HepG2 (cell line): ENCODE measurements at regions not wholly inside any gene's neighbourhood (a gene's known extent, or its start where the extent isn't known, plus 50 kb on each side); places are given as distances from the start of the nearest gene placed in this dataset.

Experiments
- BHLHE40 ChIP-seq: IDR thresholded peaks from 2 replicates; pipeline ENCODE4 v1.6.1; 2011; ENCODE audit warnings: low read length, improper control_type of control experiment
- BORCS8-MEF2B ChIP-seq: sonication (generic); formaldehyde crosslinking; IDR thresholded peaks from 2 replicates; pipeline ENCODE4 v1.8.0; 2022; ENCODE audit warnings: mild to moderate bottlenecking, missing genetic modification reagents
- CCDC6 ChIP-seq: sonication (generic); formaldehyde crosslinking; IDR thresholded peaks from 2 replicates; pipeline ENCODE4 v1.8.1; 2022; ENCODE audit warnings: mild to moderate bottlenecking, missing genetic modification reagents, moderate library complexity
- GZF1 ChIP-seq: sonication (generic); formaldehyde crosslinking; IDR thresholded peaks from 2 replicates; pipeline ENCODE4 v1.5.1; 2020; ENCODE audit warnings: mild to moderate bottlenecking, missing genetic modification reagents
- HDAC2 ChIP-seq: sonication (generic); formaldehyde crosslinking; IDR thresholded peaks from 2 replicates; pipeline ENCODE4 v1.4.0; 2020; ENCODE audit warnings: missing genetic modification reagents
- HIC2 ChIP-seq: sonication (generic); formaldehyde crosslinking; IDR thresholded peaks from 2 replicates; pipeline ENCODE4 v1.9.0; 2022; ENCODE audit warnings: low read depth, missing genetic modification reagents
- KAT2B ChIP-seq: fragments of 150-350 bp; IDR thresholded peaks from 2 replicates; pipeline ENCODE4 v1.6.1; 2014; ENCODE audit warnings: low read depth, low read length, borderline replicate concordance
- KAT7 ChIP-seq: IDR thresholded peaks from 2 replicates; pipeline ENCODE4 v1.6.1; 2018; ENCODE audit warnings: borderline replicate concordance, missing compliant biosample characterization
- KAT8 ChIP-seq: IDR thresholded peaks from 2 replicates; pipeline ENCODE4 v1.6.1; 2016; ENCODE audit warnings: missing genetic modification reagents, missing compliant biosample characterization
- NBN ChIP-seq: fragments of 450-650 bp; conservative IDR thresholded peaks from 2 replicates; pipeline ENCODE4 v1.6.1; 2017
- NFYB ChIP-seq: sonication (generic); formaldehyde crosslinking; IDR thresholded peaks from 2 replicates; pipeline ENCODE4 v1.4.0; 2020; ENCODE audit warnings: missing genetic modification reagents
- PCBP1 ChIP-seq: fragments of 200-400 bp; formaldehyde crosslinking; IDR thresholded peaks from 2 replicates; pipeline ENCODE4 v1.6.1; 2017; ENCODE audit warnings: mild to moderate bottlenecking, low read depth, low read length, borderline replicate concordance
- PTBP1 ChIP-seq: fragments of 200-400 bp; formaldehyde crosslinking; IDR thresholded peaks from 2 replicates; pipeline ENCODE4 v1.6.1; 2018; ENCODE audit warnings: low read length, low read depth; ENCODE audit not compliant: poor library complexity, severe bottlenecking
- RCOR2 ChIP-seq: IDR thresholded peaks from 2 replicates; pipeline ENCODE4 v1.6.1; 2016; ENCODE audit warnings: missing biosample characterization, missing genetic modification reagents
- REPIN1 ChIP-seq: sonication (generic); formaldehyde crosslinking; IDR thresholded peaks from 2 replicates; pipeline ENCODE4 v1.8.0; 2022; ENCODE audit warnings: missing genetic modification reagents, low read depth, mild to moderate bottlenecking, borderline replicate concordance
- RXRB ChIP-seq: IDR thresholded peaks from 2 replicates; pipeline ENCODE4 v1.6.1; 2016; ENCODE audit warnings: borderline replicate concordance, missing genetic modification reagents, missing compliant biosample characterization
- SALL2 ChIP-seq: sonication (generic); formaldehyde crosslinking; IDR thresholded peaks from 2 replicates; pipeline ENCODE4 v1.8.1; 2023; ENCODE audit warnings: mild to moderate bottlenecking, missing genetic modification reagents, inconsistent platforms
- SMYD3 ChIP-seq: sonication (generic); formaldehyde crosslinking; IDR thresholded peaks from 2 replicates; pipeline ENCODE4 v1.8.1; 2023; ENCODE audit warnings: mild to moderate bottlenecking, missing genetic modification reagents
- SNAPC5 ChIP-seq: sonication (generic); formaldehyde crosslinking; IDR thresholded peaks from 2 replicates; pipeline ENCODE4 v1.8.1; 2023; ENCODE audit warnings: mild to moderate bottlenecking, missing genetic modification reagents, borderline replicate concordance
- SOX6 ChIP-seq, 2 experiments: fragments of 450-650 bp in 1 of 2; sonication (generic) in 1 of 2; formaldehyde crosslinking in 1 of 2; IDR thresholded peaks; 2 replicates each; pipeline versions ENCODE4 v1.4.0 to v1.6.1; 2017 to 2020; ENCODE audit warnings: antibody characterized with exemption in 1 of 2, mild to moderate bottlenecking in 1 of 2, missing genetic modification reagents in 1 of 2
- TEAD2 ChIP-seq: sonication (generic); formaldehyde crosslinking; IDR thresholded peaks from 2 replicates; pipeline ENCODE4 v1.9.0; 2021; ENCODE audit warnings: missing genetic modification reagents
- TSC22D2 ChIP-seq: sonication (generic); formaldehyde crosslinking; IDR thresholded peaks from 2 replicates; pipeline ENCODE4 v1.5.1; 2020; ENCODE audit warnings: missing genetic modification reagents, mild to moderate bottlenecking, borderline replicate concordance
- ZBTB34 ChIP-seq: sonication (generic); formaldehyde crosslinking; IDR thresholded peaks from 2 replicates; pipeline ENCODE4 v1.8.0; 2022; ENCODE audit warnings: mild to moderate bottlenecking, missing genetic modification reagents
- ZMYM2 ChIP-seq: sonication (generic); formaldehyde crosslinking; IDR thresholded peaks from 2 replicates; pipeline ENCODE4 v1.8.0; 2022; ENCODE audit warnings: mild to moderate bottlenecking, missing genetic modification reagents
- ZNF34 ChIP-seq: sonication (generic); formaldehyde crosslinking; IDR thresholded peaks from 2 replicates; pipeline ENCODE4 v1.4.0; 2020; ENCODE audit warnings: mild to moderate bottlenecking, missing genetic modification reagents, borderline replicate concordance
- ZNF589 ChIP-seq: sonication (generic); formaldehyde crosslinking; conservative IDR thresholded peaks from 2 replicates; pipeline ENCODE4 v1.8.0; 2022; ENCODE audit warnings: mild to moderate bottlenecking, moderate library complexity, missing genetic modification reagents
- ZNF773 ChIP-seq: sonication (generic); formaldehyde crosslinking; IDR thresholded peaks from 2 replicates; pipeline ENCODE4 v1.4.0; 2020; ENCODE audit warnings: missing genetic modification reagents, borderline replicate concordance
- ZNF777 ChIP-seq: sonication (generic); formaldehyde crosslinking; IDR thresholded peaks from 2 replicates; pipeline ENCODE4 v1.4.0; 2020; ENCODE audit warnings: missing genetic modification reagents
- ZSCAN22 ChIP-seq: sonication (generic); formaldehyde crosslinking; IDR thresholded peaks from 2 replicates; pipeline ENCODE4 v1.4.0; 2020; ENCODE audit warnings: mild to moderate bottlenecking, missing genetic modification reagents
- ZZZ3 ChIP-seq: sonication (generic); formaldehyde crosslinking; IDR thresholded peaks from 2 replicates; pipeline ENCODE4 v1.4.0; 2020; ENCODE audit warnings: missing genetic modification reagents, mild to moderate bottlenecking, borderline replicate concordance

GRCh38 chr2:235105821-235106359 is 154.1 kb downstream of the SH3BP4 start (continued):
- TF ChIP-seq HDAC2 (CRISPR knock-in tag) (peak; percentile 74; the same call in 1 of the 2 replicates), ZMYM2 (CRISPR knock-in tag) (peak; percentile 66; the same call in 1 of the 2 replicates), TSC22D2 (CRISPR knock-in tag) (no peak), ZZZ3 (CRISPR knock-in tag) (no peak; the same call in 1 of the 2 replicates), SOX6 (IDR thresholded peaks at IDR 0.05) (no peak), SOX6 (CRISPR knock-in tag; IDR thresholded peaks at IDR 0.05) (0 out of 2 replicates have a peak, but pooled peaks have one; percentile 7), NBN (no peak), ZNF34 (CRISPR knock-in tag) (no peak), BHLHE40 (no peak), HIC2 (CRISPR knock-in tag) (peak; percentile 16; the same call in 1 of the 2 replicates), ZSCAN22 (no peak), BORCS8-MEF2B (CRISPR knock-in tag) (peak; percentile 54; the same call in 1 of the 2 replicates), NFYB (CRISPR knock-in tag) (no peak), KAT7 (no peak), PTBP1 (no peak), KAT2B (no peak), SMYD3 (0 out of 2 replicates have a peak, but pooled peaks have one; percentile 62), REPIN1 (peak; percentile 60; the same call in 1 of the 2 replicates), ZNF777 (peak; percentile 68), ZBTB34 (CRISPR knock-in tag) (0 out of 2 replicates have a peak, but pooled peaks have one; percentile 39), TEAD2 (CRISPR knock-in tag) (no peak), RXRB (peak; percentile 47; the same call in 1 of the 2 replicates), SNAPC5 (CRISPR knock-in tag) (0 out of 2 replicates have a peak, but pooled peaks have one; percentile 42), RCOR2 (no peak), KAT8 (CRISPR knock-in tag) (no peak), CCDC6 (CRISPR knock-in tag) (no peak), GZF1 (CRISPR knock-in tag) (no peak), PCBP1 (0 out of 2 replicates have a peak, but pooled peaks have one; percentile 28), ZNF589 (CRISPR knock-in tag) (no peak), SALL2 (CRISPR knock-in tag) (no peak), ZNF773 (CRISPR knock-in tag) (no peak)
